Liver (tissue), 3 donors: ENCODE measurements at regions not wholly inside any gene's neighbourhood (a gene's known extent, or its start where the extent isn't known, plus 50 kb on each side); places are given as distances from the start of the nearest gene placed in this dataset.

Experiments
- ATF3 ChIP-seq: IDR thresholded peaks from 2 replicates; pipeline ENCODE4 v1.6.1; 2016; ENCODE audit warnings: antibody characterized with exemption
- CTCF ChIP-seq: fragments of 150-350 bp; IDR thresholded peaks from 2 replicates; pipeline ENCODE4 v1.5.1; 2017; ENCODE audit warnings: improper control_type of control experiment, low read depth, low read length; ENCODE audit not compliant: missing input control
- EGR1 ChIP-seq, 2 donors: IDR thresholded peaks; 2 replicates each; pipeline ENCODE4 v1.6.1; 2016 to 2018; ENCODE audit warnings: antibody characterized with exemption in 2 of 2, low read depth in 2 of 2
- HNF4A ChIP-seq, 2 donors: conservative IDR thresholded peaks; 2 replicates each; pipeline ENCODE4 v1.6.1; 2016; ENCODE audit warnings: antibody characterized with exemption in 2 of 2, mild to moderate bottlenecking in 2 of 2
- HNF4G ChIP-seq: IDR thresholded peaks from 2 replicates; pipeline ENCODE4 v1.6.1; 2016; ENCODE audit warnings: antibody characterized with exemption
- JUND ChIP-seq, 2 donors: IDR thresholded peaks; 2 replicates each; pipeline ENCODE4 v1.6.1; 2016; ENCODE audit warnings: antibody characterized with exemption in 2 of 2
- MAX ChIP-seq: IDR thresholded peaks from 2 replicates; pipeline ENCODE4 v1.6.1; 2016; ENCODE audit warnings: antibody characterized with exemption
- RAD21 ChIP-seq, 2 donors: IDR thresholded peaks; 2 replicates each; pipeline ENCODE4 v1.6.1; 2016; ENCODE audit warnings: antibody characterized with exemption in 2 of 2, mild to moderate bottlenecking in 2 of 2
- REST ChIP-seq: IDR thresholded peaks from 2 replicates; pipeline ENCODE4 v1.6.1; 2016; ENCODE audit warnings: antibody characterized with exemption, mild to moderate bottlenecking
- SP1 ChIP-seq: IDR thresholded peaks from 2 replicates; pipeline ENCODE4 v1.6.1; 2018; ENCODE audit warnings: antibody characterized with exemption, mild to moderate bottlenecking
- TAF1 ChIP-seq: conservative IDR thresholded peaks from 2 replicates; pipeline ENCODE4 v1.6.1; 2016; ENCODE audit warnings: antibody characterized with exemption, mild to moderate bottlenecking
- YY1 ChIP-seq: IDR thresholded peaks from 2 replicates; pipeline ENCODE4 v1.6.1; 2016; ENCODE audit warnings: antibody characterized with exemption, mild to moderate bottlenecking
- ZBTB33 ChIP-seq: IDR thresholded peaks from 2 replicates; pipeline ENCODE4 v1.6.1; 2016; ENCODE audit warnings: antibody characterized with exemption
- donor health status: healthy.
- donor health status: healthy.

- TF ChIP-seq CTCF: no peak
- TF ChIP-seq EGR1 (IDR thresholded peaks at IDR 0.05; ENCODE audit: low read depth in 2 of 2): no peak
- TF ChIP-seq SP1: no peak
- TF ChIP-seq RAD21 (IDR thresholded peaks at IDR 0.05): no peak
- TF ChIP-seq REST: no peak
- no peak for TF ChIP-seq YY1
- TF ChIP-seq MAX: no peak
- no peak for TF ChIP-seq ATF3
- TF ChIP-seq TAF1: no peak
- no peak for TF ChIP-seq JUND (IDR thresholded peaks at IDR 0.05)
- TF ChIP-seq ZBTB33: no peak
- no peak for TF ChIP-seq HNF4A (conservative IDR thresholded peaks at IDR 0.05)
- no peak for TF ChIP-seq HNF4G
These were observed 75.8 kb upstream of the FRY start for GRCh38 chr13:31955741-31956140.
